ENCODE measurements at regions not wholly inside any gene's neighbourhood (a gene's known extent, or its start where the extent isn't known, plus 50 kb on each side); places are given as distances from the start of the nearest gene placed in this dataset.

DNA sequence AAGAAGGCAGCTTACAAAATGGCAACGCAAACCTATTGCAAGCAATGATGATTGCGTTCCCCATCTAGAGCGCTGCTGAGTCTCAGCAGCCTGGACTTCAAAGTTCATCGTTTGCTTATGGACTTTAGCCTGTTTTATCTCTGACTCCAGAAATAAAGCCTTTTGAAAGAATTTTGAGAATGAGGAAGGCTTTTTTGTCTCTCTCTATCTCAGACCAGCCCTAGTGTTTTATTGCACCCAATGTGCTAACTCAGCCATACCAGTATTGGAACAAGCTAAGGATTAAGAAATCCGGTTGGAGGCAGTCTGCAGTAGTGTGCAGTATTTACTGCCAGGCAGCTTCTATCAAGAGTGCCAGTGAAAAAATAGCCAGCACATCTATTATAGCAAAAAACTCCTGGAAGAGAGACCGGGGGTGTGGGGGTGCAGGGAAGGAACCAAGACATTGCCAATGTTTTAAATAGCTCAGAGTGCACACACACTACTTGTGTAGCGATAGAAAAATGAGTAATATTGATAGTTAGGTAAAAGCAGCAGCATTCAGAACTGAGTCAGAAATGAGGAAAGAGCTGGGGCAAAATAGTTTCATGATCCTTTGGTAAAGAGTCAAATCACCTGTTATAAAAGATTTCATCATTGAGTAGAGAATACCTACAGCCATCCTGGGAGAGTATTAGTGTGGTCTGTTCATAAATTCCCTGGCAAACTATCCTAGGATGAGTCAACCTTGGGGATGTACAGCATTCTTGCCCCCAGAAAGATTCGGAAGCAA is 219.0 kb downstream of the ZNF608 start:
- H3K4me3 ChIP-seq = no peak overlapping the region
- DNase-seq (ENCODE audit: extremely low read depth in 1 of 4, low spot score in 3 of 4) (no peak), FAIRE-seq (no peak), ATAC-seq (no peak)
- H3K4me2 ChIP-seq (ENCODE audit: insufficient read depth, low read length) = no peak overlapping the region
- H3K36me3 ChIP-seq (ENCODE audit: control insufficient read depth, insufficient read depth, low read length) = no peaks in the 10 kb centered on the region
- no peak overlapping the region for H3K27ac ChIP-seq (ENCODE audit: extremely low read depth, low read depth, low read length)
- no peaks in the 10 kb centered on the region for H3K9me3 ChIP-seq (replicated peaks; ENCODE audit: control insufficient read depth, insufficient read depth, low read depth, low read length)
- H3K27me3 ChIP-seq (ENCODE audit: control insufficient read depth in 2 of 2, insufficient read depth in 2 of 2, low read length in 2 of 2) = peaks cover 2 to 17% of the 10 kb centered on the region in 2 experiments; a peak in 3 of 5 replicates
- ChIA-PET POLR2A (interaction anchor here (0.7 kb wide), 1 partner anchor 257 kb away, joined by 3 read pairs; no protein-coding TSS in a partner anchor), CTCF (ENCODE audit: low intra/inter-chr PET ratio) (no interaction called here)
- H3K9ac ChIP-seq (ENCODE audit: insufficient read depth in 1 of 2, low read depth in 2 of 2, low read length in 2 of 2) = no peak overlapping the region
- in situ Hi-C loops (cut with MboI) (no loop called here), intact Hi-C loops (cut with micrococcal nuclease) (no loop called here)
- 3% methylated on average over 8 of the region's 8 CpGs for WGBS (ENCODE audit: insufficient coverage, low coverage, missing lambda C conversion rate)
- no peaks in the 10 kb centered on the region for H4K20me1 ChIP-seq (replicated peaks; ENCODE audit: control insufficient read depth, insufficient read depth, low read length)
- no peaks in the 10 kb centered on the region for H3K4me1 ChIP-seq (replicated peaks in 1 of 2; ENCODE audit: control insufficient read depth in 2 of 2, insufficient read depth in 2 of 2, low read length in 2 of 2)
- H2AFZ ChIP-seq (ENCODE audit: low read depth, low read length) = no peak overlapping the region
- no TSS peak for BruUV-seq (replicated peaks)
- H3K79me2 ChIP-seq (ENCODE audit: control insufficient read depth, insufficient read depth, low read length) = no peaks in the 10 kb centered on the region
- no peaks in the 10 kb centered on the region for H3K9me1 ChIP-seq (ENCODE audit: control insufficient read depth, insufficient read depth, low read length)
- TF ChIP-seq, protein P1, sequence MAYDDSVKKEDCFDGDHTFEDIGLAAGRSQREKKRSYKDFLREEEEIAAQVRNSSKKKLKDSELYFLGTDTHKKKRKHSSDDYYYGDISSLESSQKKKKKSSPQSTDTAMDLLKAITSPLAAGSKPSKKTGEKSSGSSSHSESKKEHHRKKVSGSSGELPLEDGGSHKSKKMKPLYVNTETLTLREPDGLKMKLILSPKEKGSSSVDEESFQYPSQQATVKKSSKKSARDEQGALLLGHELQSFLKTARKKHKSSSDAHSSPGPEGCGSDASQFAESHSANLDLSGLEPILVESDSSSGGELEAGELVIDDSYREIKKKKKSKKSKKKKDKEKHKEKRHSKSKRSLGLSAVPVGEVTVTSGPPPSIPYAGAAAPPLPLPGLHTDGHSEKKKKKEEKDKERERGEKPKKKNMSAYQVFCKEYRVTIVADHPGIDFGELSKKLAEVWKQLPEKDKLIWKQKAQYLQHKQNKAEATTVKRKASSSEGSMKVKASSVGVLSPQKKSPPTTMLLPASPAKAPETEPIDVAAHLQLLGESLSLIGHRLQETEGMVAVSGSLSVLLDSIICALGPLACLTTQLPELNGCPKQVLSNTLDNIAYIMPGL (CRISPR knock-in tag; IDR thresholded peaks at IDR 0.05) = no peak
- TF ChIP-seq TGIF2 (CRISPR knock-in tag; IDR thresholded peaks at IDR 0.05) (no peak), ARID2 (IDR thresholded peaks at IDR 0.05) (no peak), ELF4 (CRISPR knock-in tag; IDR thresholded peaks at IDR 0.05) (no peak), TARDBP (IDR thresholded peaks at IDR 0.05) (no peak), MTF1 (CRISPR knock-in tag; IDR thresholded peaks at IDR 0.05; ENCODE audit: borderline replicate concordance) (no peak), ZBTB11 (CRISPR knock-in tag; IDR thresholded peaks at IDR 0.05) (no peak), MYBL2 (IDR thresholded peaks at IDR 0.05; ENCODE audit: low read depth) (no peak), MYBL2 (CRISPR knock-in tag; IDR thresholded peaks at IDR 0.05; ENCODE audit: borderline replicate concordance) (no peak), CBX2 (IDR thresholded peaks at IDR 0.05; ENCODE audit: insufficient read depth, low read length, poor library complexity, severe bottlenecking) (no peak), ZNF830 (CRISPR knock-in tag; IDR thresholded peaks at IDR 0.05) (no peak), ZKSCAN1 (IDR thresholded peaks at IDR 0.05; ENCODE audit: low read depth, low read length) (no peak), TRIM24 (IDR thresholded peaks at IDR 0.05) (no peak), ZNF584 (CRISPR knock-in tag; IDR thresholded peaks at IDR 0.05; ENCODE audit: low read depth) (no peak)
- TF ChIP-seq, protein P2, sequence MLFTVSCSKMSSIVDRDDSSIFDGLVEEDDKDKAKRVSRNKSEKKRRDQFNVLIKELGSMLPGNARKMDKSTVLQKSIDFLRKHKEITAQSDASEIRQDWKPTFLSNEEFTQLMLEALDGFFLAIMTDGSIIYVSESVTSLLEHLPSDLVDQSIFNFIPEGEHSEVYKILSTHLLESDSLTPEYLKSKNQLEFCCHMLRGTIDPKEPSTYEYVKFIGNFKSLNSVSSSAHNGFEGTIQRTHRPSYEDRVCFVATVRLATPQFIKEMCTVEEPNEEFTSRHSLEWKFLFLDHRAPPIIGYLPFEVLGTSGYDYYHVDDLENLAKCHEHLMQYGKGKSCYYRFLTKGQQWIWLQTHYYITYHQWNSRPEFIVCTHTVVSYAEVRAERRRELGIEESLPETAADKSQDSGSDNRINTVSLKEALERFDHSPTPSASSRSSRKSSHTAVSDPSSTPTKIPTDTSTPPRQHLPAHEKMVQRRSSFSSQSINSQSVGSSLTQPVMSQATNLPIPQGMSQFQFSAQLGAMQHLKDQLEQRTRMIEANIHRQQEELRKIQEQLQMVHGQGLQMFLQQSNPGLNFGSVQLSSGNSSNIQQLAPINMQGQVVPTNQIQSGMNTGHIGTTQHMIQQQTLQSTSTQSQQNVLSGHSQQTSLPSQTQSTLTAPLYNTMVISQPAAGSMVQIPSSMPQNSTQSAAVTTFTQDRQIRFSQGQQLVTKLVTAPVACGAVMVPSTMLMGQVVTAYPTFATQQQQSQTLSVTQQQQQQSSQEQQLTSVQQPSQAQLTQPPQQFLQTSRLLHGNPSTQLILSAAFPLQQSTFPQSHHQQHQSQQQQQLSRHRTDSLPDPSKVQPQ (CRISPR knock-in tag; IDR thresholded peaks at IDR 0.05; ENCODE audit: borderline replicate concordance) = no peak

All from K562 (cell line).